GM19463 (cell line): ENCODE measurements at regions not wholly inside any gene's neighbourhood (a gene's known extent, or its start where the extent isn't known, plus 50 kb on each side); places are given as distances from the start of the nearest gene placed in this dataset.
"Not testable (repeated sequence)": the region's sequence is repeated elsewhere in the genome, so short reads cannot be mapped to it uniquely, and the experiment has no call there.

Experiments
- ATAC-seq: cut with Tn5 transposase; IDR thresholded peaks from one replicate; pipeline ENCODE4 v1.9.1; 2021; ENCODE audit warnings: mild to moderate bottlenecking, moderate library complexity; ENCODE audit not compliant: unreplicated experiment

DNA sequence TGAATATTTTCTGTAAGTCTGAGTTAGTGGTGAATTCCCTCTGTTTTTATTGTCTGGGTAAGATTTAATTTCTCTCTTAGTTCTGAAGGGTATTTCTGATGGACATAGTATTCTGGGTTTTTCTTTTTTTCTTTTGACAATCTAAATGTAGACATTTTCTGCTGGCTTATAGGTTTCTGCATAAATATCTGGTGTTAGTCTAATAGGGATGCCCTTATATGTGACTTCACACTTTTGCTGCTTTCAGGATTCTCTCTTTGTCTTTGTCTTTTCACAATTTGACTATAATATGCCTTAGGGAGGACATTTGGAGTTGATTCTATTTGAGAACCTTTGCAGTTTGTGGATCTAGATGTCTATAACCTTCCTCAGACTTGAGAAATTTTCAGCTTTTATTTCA is 667.2 kb downstream of the EPHA7 start:
- ATAC-seq, result no peak

GRCh38 chr6:92748131-92748530 is 671.2 kb downstream of the EPHA7 start:
- no peak for ATAC-seq

DNA sequence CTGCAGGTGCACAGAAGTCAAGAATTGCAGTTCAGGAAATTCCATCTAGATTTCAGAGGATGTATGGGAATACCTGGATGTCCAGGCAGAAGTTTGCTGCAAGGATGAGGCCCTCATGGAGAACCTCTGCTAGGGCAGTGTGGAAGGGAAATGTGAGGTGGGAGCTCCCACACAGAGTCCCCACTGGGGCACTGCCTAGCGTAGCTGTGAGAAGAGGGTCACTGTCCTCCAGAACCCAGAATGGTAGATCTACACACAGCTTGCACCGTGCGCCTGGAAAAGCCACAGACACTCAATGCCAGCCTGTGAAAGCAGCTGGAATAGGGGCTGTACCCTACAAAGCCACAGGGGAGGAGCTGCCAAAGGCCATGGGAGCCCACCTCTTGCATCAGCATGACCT is 681.4 kb downstream of the EPHA7 start:
- no peak for ATAC-seq

DNA sequence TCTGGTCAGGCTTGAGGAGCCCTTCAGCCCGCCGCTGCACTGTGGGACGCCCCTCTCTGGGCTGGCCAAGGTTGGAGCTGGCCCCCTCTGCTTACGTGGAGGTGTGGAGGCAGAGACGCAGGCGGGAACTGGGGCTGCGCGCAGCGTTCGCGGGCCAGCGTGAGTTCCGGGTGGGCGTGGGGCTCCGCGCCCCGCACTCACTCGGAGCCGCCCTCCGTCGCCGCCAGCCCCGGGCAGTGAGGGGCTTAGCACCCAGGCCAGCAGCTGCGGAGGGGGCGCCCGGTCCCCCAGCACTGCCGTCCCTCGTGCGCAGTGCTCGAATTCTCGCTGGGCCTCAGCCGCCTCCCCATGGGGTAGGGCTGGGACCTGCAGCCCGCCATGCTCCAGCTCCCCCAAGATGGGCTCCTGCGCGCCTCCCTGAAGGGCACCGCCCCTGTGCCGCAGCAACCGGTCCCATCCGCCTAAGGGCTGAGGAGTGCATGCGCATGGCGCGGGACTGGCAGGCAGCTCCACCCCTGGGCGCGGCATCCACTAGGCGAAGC is 695.9 kb downstream of the EPHA7 start:
- no peak for ATAC-seq

DNA sequence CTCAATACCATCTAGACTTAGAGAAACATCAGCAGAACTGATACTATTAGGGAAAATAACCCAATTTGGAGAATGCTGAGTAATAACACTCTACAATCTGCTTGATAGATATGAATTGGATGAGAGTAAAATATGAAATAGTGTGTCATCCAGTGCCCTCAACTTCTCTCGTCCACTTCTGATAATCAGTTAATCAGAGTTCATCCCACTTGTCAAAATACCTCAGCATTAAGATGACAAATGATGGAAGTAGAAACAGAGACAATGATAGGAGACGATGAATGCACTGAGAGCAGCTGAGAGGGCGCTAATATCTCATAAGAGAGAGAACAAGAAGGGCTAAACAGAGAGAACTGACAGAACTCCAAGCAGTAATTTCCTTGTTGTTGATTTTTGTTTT is 699.6 kb downstream of the EPHA7 start:
- no peak for ATAC-seq

DNA sequence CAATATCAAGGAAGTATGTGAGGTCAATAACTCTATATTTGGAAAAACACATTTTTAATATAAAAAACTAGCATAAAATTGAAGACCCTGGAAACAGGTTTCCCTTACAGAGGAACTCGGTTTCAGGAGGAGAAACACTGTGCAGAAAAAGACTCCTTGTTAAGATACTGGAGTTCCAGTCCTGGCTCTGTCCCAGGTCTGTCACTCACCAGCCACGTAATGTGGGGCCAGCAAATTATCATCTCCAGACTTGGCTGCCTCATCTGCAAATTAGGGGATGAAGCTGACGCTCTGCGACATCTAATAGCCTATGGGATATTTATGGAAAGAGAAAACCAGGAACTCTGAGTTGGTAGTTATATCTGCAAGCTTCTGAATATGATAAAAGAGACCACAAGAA is 702.7 kb downstream of the EPHA7 start:
- no peak for ATAC-seq

GRCh38 chr6:92715991-92716390 is 703.4 kb downstream of the EPHA7 start:
- ATAC-seq, result no peak

DNA sequence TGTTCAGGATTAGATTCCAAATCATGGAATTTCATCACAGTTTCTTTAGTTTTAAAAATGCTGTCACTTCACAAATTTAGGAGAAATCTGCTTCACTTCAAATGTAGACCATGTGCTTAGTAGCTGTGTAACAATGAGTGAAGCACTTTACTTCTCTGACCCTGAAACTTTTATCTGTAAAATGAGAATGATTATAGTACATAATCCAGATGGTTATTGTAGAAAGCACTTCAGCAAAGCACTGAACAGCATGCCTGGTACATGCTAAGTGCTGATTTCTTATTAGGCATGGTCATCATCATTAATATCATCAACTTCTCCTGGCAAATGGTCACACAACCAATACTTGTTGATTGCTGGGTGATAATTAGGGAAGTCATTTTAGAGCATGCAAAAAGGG is 705.0 kb downstream of the EPHA7 start:
- no peak for ATAC-seq

- ATAC-seq, result no peak
Observed at GRCh38 chr6:92710048-92710447, 709.3 kb downstream of the EPHA7 start.

- no peak for ATAC-seq
Observed at GRCh38 chr6:92708945-92709344, 710.4 kb downstream of the EPHA7 start.

- no peak for ATAC-seq
Observed at GRCh38 chr6:92708270-92708669, 711.1 kb downstream of the EPHA7 start.

- no peak for ATAC-seq
Observed at GRCh38 chr6:92706976-92707375, 712.4 kb downstream of the EPHA7 start.

DNA sequence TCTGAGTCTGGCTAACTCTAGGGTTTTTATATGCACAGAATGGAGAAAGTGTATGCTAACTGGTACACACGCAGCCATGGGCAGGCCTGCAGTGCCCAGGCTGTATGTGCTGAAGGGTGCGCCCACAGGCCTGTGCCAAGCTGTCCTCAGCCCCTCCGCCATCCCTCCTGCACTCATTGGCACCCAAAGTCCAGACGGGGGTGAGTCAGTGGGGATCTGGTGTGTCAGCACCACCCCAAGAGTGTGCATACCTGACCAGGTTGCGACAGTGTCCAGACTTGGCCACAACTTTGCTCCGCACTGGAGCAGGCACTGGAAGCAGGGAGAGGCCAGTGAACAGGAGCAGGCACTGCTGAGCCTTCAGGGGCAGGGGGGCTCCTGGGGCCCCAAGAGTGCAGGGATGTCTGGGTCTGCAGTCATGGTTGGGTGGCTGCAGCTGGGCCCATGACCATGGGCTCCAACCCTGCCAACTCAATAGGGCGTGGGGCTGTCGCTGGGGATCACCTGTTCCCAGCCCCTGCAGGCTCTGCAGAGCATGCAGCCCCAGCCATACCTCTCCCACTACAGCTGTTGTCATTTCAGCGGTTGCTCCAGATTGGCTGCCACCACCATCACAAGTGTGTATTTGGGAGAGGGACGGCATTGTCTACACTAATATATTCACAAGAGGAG is 717.8 kb downstream of the EPHA7 start:
- no peak for ATAC-seq

- no peak for ATAC-seq
Observed at GRCh38 chr6:92700411-92700810, 718.9 kb downstream of the EPHA7 start.

DNA sequence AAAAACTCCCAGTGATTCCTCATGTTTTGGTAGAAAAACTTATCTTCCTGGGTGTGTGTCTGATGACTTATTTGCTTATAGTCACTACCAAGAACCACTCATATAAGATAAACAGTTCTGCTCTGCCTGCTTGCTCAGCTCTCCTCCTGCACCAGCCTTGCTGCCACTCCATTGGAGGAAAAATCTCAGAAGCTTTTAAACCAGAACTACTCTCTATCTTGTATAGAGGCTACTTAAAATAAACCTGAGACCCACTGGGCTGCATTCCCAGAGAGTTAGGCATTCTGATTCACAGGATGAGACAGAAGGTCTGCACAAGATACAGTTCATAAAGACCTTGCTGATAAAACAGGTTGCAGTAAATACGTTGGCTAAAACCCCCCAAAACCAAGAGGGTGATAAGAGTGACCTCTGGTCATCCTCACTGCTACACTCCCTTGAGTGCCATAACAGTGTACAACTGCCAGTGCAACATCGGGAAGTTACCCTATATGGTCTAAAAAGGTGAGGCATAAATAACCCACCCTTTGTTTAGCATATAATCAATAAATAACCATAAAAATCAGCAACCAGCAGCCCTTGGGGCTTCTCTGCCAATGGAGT is 728.3 kb downstream of the EPHA7 start:
- no peak for ATAC-seq

- no peak for ATAC-seq
Observed at GRCh38 chr6:92688342-92688741, 731.0 kb downstream of the EPHA7 start.

DNA sequence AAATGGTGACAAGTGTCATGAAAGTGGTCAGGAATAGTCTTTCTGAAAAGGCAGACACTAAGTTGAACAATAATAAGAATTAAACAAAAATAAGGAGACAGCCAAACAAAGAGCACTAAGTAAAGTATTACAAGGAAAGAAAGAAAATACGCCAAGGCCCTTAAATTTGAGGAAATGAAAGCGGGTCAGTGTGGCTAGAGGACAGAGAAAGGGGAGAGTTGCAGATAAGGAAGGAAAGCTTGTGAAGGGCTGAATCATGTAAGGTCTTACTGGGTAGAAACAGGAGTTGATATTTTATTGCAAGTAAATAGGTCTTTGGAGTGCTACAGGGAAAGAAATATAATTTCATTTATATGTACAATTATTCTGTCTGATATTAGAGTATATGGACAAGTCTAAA is 732.1 kb downstream of the EPHA7 start:
- no peak for ATAC-seq

DNA sequence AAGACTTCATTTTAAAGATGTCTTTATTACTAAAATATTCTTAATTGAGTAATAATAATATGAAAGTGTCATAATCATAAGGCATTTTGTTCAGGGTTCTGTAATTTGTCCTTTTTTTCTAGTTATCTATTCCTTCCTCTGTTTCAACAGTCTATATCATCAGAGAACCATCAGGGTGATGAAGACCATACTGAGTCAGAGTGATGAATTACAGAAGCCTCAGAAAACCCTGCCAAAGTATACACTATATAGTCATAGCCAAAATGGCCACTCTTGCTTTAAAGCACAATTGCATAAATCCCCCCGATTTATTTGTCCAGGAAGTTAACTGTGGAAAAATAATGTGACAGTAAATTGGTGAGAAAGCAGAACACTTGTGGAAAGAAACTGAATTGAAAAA is 735.0 kb downstream of the EPHA7 start:
- no peak for ATAC-seq

GRCh38 chr6:92683748-92684147 is 735.6 kb downstream of the EPHA7 start:
- no peak for ATAC-seq

- ATAC-seq, result no peak
Observed at GRCh38 chr6:92682516-92683398, 736.6 kb downstream of the EPHA7 start.

DNA sequence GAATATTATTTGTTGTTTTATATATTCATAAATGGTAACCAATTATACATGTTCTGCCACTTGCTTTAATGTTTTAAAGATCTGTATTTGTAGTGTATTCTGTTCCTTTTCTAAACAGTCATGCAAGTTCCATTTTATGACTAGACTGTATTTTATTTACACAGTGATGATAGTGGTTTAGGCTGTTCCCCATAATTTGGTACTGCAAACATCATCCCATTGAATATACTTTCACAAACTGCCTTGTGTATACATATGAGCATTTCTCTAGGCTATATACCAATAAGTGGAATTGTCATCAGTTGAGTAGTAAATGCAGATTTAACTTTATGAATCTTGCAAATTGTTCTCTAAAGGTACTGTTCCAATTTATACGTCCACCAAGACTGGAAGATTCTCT is 738.0 kb downstream of the EPHA7 start:
- ATAC-seq, result no peak

DNA sequence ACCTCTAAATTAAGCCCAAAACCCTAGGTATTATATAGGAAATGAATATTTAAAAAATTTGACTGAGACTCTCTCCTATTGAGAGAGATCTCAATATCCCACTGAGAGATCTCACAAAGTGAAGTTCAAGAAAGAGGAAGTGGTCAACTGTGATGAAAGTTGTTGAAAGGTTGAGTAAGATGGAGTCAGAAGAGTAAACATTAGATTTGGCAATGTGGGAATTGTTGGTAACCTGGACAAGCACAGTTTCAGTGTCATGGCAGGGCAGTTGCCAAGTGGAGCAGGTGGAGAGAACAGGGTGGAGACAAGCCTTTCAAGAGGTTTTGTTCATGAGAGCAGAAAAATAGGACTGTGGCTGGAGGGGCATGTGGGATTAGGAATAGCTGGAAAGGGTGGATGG is 747.9 kb downstream of the EPHA7 start:
- ATAC-seq, result not testable (repeated sequence)
